GM18502 (cell line): ENCODE measurements at regions not wholly inside any gene's neighbourhood (a gene's known extent, or its start where the extent isn't known, plus 50 kb on each side); places are given as distances from the start of the nearest gene placed in this dataset.
"Not testable (repeated sequence)": the region's sequence is repeated elsewhere in the genome, so short reads cannot be mapped to it uniquely, and the experiment has no call there.

Experiments used
- ATAC-seq: cut with Tn5 transposase; IDR thresholded peaks from one replicate; pipeline ENCODE4 v1.9.1; 2021; ENCODE audit warnings: mild to moderate bottlenecking; ENCODE audit not compliant: unreplicated experiment, poor library complexity

DNA sequence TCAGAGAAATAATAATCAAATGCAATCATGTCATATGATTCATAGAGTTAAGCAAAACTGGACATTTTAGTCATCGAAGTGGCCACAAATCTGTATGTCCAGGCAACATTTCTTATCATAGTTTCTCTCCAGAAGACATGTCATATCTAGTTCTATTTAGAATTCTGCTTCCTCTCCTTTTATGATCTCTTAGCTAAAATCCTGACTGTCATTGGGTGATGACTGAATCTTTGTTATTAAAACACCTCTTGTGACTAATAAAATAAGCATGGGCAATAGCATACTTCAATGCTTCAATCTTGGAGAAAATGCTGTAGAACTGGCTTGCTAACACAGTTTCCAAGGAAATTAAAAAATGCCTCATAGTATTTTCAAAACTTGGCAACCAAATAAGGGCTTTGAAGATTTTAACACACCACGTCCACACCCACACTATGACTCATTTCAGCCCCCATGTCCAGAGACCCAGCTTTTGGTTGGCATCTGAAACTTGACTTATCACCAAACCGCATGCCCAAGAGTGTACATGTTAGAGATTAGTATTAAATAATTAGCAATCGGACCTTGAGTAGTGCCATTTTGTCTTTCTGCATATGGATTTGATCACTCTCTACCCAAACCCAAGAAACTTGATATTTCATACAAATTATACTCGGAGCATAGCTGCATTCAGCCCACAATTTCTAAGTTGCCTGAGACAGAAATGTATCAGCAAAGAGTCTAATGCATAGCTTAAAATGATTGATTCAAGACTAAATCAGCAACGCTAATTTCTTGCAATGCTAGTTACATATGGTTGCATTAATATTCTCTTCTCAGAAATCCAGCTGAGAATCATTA lies 106.5 kb upstream of the ETAA1 start:
- no peak for ATAC-seq

DNA sequence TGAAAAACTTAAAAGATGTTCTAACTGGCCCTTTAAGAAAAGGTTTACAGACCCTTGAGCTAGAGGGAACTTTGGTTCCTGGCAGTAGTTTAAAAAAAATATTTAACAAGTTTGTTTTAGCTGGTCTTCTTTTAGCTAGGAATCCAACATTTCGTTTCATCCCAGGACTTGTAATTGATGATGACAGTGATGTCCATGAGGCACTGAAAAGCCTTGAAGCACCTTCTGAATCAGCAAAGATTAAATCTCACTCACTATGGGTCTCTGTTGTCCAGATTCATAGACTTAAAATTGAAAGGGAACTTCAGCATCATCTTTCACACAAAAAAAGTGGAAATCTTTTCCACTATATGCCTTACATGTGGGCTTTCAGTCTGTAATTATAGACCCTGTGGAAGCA lies 102.9 kb upstream of the ETAA1 start:
- no peak for ATAC-seq

DNA sequence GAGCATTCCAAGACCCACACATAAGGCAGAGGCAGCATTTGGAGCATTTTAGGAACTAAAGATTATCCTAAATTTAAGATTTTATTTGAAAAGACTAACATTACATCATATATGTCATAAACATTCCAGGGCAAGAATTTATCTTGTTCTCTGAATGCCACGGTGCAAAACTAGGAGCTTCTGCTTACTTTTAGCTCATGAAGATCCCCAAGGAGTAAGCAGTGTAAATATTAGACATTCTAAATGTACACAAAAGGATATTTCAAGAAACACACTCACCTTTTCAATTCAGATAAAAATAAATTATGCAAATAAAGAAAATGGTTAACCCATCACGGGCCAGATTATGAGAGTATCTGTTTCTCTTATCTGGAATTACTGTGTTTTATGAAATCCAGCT lies 101.7 kb upstream of the ETAA1 start:
- no peak for ATAC-seq

DNA sequence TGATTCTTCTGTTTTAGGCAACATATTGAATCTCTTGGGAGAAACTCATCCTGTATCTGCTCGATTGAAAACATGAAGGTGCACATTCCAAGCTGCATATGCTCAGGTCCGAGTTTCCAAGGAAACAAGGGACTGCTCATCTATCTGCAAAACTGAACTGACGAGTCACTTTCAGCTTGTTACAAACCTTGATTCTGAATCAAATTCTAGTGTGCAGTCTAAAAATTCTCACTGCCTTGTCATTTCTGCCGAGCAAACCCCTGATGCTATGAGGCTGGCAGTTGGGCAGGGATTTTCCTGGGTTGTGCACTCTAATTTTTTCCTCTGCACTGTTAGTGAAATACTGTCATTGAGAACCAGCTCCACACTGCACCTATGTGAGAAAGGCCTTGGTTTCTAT lies 101.3 kb upstream of the ETAA1 start:
- ATAC-seq: no peak

DNA sequence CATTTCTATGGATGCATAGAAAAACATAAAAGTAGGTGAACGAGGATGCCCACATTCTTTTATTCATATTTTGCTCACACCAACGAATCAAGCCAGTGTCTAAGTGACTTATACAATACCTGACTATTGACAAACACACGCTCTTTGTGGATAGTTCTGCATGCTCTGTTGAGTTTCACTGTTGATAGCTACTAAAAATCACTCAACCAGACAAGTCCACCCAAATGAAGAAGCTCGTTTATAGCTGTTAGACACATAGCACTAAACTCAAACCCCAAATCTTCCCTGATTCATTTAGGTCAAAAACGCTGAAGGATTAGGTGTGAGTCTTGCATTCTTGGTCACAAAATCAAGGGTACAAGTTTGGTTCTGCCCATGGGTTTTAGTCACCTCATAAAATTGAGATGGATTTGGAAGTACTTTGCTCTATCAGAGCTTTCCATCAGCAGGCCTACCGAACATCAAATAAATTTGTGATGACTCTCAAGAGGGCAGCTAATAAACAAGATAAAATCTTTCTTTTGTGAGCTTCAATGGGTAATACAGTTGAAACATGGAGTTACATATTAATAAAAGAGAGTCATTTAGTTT lies 92.7 kb upstream of the ETAA1 start:
- no peak for ATAC-seq

DNA sequence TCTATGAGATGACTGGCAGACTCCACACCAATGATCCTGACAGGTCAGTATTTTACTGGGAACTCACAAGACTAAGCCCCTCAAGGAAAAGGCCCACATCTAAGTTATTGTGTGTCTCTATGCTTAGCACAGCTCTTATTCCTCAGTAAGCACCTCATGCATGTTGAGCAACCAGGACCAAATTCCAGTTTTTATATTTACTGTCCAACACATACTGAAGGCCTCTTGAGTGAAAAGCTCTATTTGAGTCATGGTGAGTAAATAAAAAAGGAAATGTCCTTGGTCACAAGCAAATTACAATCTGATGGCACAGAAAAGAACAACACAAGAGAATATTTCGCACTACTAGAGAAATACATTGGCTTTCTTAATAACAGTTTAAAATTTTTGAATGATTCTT lies 87.9 kb upstream of the ETAA1 start:
- no peak for ATAC-seq

DNA sequence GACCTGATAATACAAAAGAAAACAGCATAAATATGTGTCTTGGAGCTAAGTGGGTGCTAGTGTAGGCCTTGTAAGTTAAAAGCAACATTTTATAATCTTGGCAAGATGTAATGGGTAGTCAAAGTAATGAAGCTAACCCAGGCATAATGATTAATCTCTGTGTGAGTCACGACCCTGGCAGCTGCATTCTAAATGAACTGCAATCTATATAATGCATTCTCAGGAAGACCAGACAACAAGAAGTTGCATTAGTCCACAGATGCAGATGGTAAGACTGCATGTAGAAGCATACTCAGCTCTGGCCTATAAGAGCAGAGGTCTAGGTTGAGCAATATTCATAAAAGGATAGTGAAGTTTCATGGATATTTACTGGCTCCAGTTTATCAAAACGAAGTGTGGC lies 85.6 kb upstream of the ETAA1 start:
- ATAC-seq: no peak

DNA sequence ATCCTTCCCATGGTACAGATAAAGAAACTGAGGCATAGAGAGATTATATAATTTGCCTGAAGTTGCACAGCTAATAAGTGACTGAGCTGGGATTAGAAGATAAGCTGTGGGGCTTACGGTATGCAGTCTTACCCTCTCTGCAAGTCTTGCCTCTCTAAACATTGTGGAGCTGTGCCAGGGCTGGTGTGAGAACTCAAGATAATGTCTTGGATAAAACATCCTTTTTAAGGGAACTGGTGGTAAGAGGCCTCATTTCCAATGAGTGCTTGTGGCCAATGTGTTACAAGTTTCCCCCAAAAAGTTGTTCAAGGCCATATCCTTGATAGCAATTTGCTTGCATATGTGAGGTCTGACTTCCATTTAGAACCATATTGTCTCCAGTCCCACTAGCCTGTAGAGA lies 84.3 kb upstream of the ETAA1 start:
- no peak for ATAC-seq

DNA sequence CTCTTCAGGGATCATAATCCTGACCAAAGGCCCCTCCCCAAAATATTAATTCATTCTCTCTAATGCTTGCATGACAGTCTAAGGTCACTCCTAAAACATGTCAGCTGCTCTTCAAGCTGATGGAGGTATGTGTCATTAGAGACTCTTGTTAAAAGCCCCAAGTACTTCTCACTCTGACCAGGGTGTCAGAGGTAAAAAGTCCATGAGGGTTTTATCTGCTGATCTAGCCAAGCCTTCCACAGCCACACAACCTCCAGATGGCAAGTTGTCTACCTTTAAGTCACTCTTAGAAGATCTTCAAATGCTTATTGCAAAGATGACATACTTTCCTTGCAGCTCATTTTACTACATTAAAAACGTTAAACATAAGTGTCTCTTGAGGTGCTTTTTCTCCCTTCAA lies 83.6 kb upstream of the ETAA1 start:
- ATAC-seq: no peak

DNA sequence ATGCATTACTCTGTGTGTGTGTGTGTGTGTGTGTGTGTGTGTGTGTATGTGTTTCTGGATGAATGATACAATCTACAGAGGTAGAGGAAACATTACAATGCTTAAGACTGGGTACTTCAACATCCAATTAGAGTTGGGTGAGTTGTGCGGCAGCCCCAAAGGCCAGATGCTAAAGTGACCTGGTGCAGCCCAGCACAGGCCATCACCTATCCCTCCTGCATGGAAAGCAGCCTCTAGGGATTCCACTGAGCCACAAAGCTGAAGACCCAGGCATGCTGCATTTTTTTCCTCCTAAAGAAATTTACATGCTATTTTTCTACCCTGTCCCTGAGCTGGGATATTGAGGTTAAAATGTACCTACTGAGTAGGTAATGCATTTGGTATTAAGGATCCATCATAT lies 79.1 kb upstream of the ETAA1 start:
- ATAC-seq: no peak

DNA sequence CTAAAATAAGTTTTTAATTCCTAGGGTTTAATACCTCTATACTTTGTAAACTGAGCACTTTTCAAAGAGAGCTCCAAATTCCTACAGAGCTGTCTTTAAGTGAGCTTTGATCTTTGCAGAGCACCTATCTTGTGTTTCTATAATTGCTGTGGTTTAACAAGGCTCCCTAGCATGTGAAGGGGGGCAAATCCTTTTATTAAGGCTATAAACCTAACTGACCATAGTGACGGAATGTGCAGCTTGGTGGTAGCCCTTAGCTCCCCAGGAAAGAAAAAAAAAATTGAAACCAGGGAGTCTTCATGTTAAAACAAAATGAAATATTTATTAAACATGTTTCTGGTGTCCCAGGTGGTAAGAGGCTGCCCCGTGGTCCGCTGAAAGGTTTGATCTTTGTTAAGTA lies 78.6 kb upstream of the ETAA1 start:
- ATAC-seq: no peak

DNA sequence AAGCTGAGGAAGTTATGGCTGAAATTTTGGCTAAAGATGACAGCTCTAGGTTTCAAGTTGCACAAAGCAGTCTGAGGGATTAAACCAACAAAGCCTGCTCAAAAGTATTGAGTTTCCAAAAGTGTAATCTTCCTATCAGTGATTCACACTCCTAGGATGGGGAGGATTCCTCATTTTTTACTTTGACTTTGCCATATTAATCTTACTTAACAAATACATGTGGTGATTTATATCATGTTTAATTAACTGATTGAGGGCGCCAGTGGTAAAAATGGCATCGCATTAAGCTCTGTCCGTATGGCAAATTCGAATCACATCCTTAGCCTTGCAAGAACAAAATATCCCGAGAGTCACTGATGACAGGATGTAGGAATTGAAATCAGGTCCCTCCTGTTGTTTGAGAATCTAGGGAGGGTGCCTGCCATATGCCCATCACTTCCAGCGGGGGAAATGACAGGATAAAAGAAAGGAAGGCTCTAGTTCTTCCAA lies 78.1 kb upstream of the ETAA1 start:
- no peak for ATAC-seq

DNA sequence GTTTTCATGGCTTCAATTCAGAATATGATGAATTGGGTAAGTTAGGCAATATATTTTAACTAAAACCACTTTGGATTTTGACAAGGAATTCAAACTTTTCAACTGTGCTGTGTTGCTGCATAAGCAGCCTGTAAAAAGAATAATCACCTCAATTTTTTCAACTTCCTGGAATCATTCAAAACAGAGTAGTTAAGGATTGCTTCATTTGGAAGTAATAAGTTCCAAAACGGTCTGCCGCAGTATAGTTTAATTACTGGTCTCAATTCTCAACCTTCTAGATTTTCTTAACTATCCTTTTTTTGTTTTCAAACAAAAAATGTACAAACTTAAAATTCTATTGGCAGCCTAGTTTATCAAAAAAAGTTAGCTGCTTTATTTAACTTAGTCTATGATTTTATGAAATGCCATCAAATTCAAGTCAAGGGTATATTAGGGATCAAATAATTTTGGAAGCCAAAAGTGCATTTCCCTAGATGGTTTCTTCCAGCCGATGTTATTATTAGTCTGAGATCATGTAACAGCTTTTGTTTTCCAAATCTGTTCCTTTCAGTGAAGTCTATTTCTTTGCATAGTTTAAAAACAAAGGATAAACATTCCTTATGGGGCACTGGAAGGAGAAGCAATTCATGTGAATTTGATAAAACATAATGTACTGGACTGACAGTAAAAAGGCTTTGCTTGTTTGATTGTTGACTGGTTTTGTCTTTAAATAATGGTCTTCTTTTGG lies 76.1 kb upstream of the ETAA1 start:
- ATAC-seq: no peak

DNA sequence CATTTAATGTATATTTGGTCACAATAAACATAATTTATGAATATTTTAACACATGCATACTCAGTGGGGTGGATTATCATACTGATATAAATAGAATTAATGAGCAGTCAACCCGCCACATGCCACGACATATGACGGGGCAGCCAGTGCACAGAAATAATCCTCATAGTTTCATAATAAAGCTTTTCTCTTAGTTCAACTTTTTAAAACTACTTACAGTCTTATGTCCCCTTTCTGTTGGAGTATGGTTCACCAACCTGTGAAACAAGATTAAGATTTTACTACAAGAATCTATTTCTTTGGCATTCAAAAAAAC lies 75.6 kb upstream of the ETAA1 start:
- no peak for ATAC-seq

DNA sequence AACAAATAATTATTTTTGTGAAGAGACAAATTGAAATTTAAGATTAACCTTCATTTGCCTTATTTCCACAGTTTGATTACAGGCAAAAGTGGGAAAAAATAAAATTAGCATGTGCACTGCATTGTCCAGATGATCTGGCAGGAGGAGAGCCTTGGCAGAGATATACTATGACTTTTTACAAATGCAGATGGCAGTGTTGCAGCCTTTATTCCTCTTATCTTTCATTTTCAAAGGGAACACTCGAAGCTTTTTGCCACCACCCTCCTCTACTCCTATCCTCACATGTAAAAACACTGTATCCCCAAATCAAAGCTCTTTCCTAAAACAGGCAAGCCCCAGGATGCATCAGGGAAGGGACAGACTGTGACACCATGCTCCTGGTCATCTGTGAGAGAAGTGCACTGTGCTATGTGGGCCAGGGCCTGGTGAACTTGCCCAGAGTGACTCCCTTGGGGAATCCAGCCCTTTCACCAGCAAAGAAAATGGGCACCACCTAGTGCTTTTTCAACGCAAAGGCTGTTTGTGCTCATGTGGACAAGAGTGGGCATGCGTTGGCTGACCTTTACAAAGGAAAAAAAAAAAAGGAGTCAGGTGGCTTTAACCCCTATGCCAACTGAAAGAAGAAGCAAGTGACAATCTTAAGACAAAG lies 74.7 kb upstream of the ETAA1 start:
- no peak for ATAC-seq

DNA sequence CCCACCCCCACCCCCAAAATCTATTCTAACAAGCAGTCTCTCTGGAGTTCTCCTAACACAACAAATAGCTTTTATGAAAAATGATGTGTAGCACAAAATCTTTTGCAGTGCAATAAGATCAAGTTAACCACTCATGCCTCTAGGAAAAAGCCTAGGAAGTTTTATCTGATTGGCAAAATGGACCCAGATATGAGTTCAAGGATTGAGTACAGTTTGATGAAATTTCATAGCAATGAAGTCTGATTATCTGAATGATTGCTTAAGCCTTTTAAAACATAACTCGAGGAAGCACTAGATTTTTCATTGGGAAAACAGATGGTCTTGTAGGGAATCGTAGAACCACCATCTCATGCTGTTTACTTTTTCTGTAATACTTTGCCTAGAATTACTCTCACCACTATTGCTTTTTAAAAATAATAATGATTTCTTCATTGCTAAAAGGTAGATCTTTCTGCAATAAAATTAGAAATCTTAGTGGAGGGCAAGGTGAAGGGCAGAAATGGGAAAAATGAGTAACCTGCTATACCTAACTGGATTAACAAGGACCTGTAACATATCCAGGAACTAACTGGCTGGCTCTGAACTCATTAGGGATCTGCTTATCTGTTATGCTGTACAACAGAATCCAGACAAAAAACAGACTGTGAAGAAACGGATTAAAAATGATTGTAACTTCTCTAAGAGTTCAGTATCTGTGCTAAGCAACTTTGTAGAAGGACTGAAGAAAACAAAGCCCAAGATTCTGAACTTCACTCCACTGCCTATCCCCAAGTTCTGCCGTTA lies 73.7 kb upstream of the ETAA1 start:
- ATAC-seq: no peak

DNA sequence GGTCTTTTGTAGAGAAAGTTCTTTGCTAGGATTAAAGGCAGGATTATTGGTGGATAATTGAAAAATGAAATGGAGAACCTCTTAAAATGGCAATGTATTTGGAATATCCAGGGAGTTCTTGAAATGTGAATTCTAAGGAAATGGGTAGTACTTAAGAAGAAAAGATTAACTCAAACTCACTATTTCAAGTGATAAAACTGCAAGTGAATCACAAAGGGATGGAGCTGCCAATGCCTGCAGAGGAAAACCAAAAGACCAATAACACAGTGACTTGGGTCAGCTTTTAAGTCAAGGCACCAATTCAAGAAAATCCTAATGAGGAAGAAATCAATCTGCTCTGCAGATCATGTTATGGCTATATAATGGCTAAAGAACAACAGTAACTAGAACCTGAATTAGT lies 67.6 kb upstream of the ETAA1 start:
- ATAC-seq: no peak

DNA sequence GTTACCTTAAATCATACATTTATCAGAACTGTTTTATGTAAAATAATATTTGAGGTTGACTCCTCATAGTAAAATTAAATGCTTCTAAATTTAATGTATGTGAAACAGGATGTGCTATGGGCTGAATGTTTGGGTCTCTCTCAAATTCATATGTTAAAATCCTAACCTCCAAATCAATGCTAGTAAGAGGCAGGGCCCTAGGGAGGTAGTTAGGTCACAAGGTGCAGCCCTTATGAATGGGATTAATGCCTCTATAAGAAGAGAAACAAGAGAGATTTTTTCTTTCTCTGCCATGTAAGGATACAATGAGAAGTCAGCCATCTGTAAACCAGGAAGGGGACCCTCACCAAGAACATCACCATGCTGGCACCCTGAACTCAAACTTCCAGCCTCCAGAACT lies 67.2 kb upstream of the ETAA1 start:
- ATAC-seq: no peak

DNA sequence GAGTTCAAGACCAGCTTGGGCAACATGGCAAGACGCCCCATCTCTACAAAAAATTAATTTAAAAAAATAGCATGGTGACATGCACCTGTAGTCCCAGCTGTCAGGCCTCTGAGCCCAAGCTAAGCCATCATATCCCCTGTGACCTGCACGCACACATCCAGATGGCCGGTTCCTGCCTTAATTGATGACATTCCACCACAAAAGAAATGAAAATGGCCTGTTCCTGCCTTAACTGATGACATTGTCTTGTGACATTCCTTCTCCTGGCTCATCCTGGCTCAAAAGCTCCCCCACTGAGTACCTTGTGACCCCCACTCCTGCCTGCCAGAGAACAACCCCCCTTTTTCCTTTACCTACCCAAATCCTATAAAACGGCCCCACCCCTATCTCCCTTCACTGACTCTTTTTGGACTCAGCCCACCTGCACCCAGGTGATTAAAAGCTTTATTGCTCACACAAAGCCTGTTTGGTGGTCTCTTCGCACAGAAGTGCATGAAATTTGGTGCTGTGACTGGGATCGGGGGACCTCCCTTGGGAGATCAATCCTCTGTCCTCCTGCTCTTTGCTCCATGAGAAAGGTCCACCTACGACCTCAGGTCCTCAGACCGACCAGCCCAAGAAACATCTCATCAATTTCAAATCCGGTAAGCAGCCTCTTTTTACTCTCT lies 65.6 kb upstream of the ETAA1 start:
- ATAC-seq: not testable (repeated sequence)

DNA sequence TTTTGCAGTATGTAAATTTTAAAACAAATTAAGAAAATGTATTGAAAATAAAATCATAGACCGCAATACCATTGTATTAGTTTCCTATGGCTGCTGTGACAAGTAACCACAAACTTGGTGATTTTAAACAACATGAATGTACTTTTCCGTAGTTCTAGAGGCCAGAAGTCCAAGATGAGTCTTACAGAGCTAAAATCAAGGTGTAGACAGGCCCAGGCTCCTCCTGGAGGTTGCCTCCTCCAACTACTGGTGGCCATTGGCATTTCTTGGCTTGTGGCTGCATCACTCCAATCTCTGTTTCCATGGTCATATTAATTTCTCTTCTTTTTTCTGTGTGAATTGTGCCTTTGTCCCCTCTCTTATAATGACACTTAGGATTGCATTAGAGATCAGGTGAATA lies 59.2 kb upstream of the ETAA1 start:
- ATAC-seq: no peak
